K562 (cell line): ENCODE measurements at regions not wholly inside any gene's neighbourhood (a gene's known extent, or its start where the extent isn't known, plus 50 kb on each side); places are given as distances from the start of the nearest gene placed in this dataset.
A peak's percentile ranks its signal among the peaks of the same experiment; 100 is the strongest.

Experiments used
- CREBBP ChIP-seq: IDR thresholded peaks from one replicate; pipeline ENCODE4 v1.6.1; 2012; ENCODE audit warnings: low read depth, mild to moderate bottlenecking, control low read depth, inconsistent platforms, low read length
- ELF2 ChIP-seq: fragments of 250-450 bp; sonication (Bioruptor Pico); IDR thresholded peaks from 2 replicates; pipeline ENCODE4 v1.5.0; 2021; ENCODE audit warnings: mild to moderate bottlenecking
- GABPB2 ChIP-seq: fragments of 250-450 bp; sonication (Bioruptor Pico); conservative IDR thresholded peaks from 2 replicates; pipeline ENCODE4 v1.5.1; 2021; ENCODE audit warnings: mild to moderate bottlenecking
- GATAD2B ChIP-seq: fragments of 450-650 bp; IDR thresholded peaks from 2 replicates; pipeline ENCODE4 v1.6.1; 2017; ENCODE audit warnings: mild to moderate bottlenecking, borderline replicate concordance
- GTF2E2 ChIP-seq: fragments of 200-800 bp; sonication (Bioruptor generic); IDR thresholded peaks from 2 replicates; pipeline ENCODE4 v1.6.1; 2016; ENCODE audit warnings: missing genetic modification characterization, missing compliant biosample characterization
- HDAC2 ChIP-seq: fragments of 450-650 bp; IDR thresholded peaks from 2 replicates; pipeline ENCODE4 v1.6.1; 2016; ENCODE audit warnings: mild to moderate bottlenecking
- HNRNPK ChIP-seq: fragments of 200-400 bp; formaldehyde crosslinking; IDR thresholded peaks from one replicate; pipeline ENCODE4 v1.6.1; 2018; ENCODE audit warnings: mild to moderate bottlenecking, low read depth, low read length; ENCODE audit not compliant: poor library complexity, severe bottlenecking
- MAZ ChIP-seq, 2 experiments: fragments of 450-650 bp in 1 of 2; sonication (generic) in 1 of 2; formaldehyde crosslinking; IDR thresholded peaks in 1 of 2; conservative IDR thresholded peaks in 1 of 2; 2 replicates each; pipeline versions ENCODE4 v1.4.0 to v1.5.0; 2020; ENCODE audit warnings: mild to moderate bottlenecking in 1 of 2, missing genetic modification reagents in 1 of 2
- MTA1 ChIP-seq: fragments of 450-650 bp; IDR thresholded peaks from 2 replicates; pipeline ENCODE4 v1.6.1; 2017; ENCODE audit warnings: borderline replicate concordance
- NFIX ChIP-seq: fragments of 250-450 bp; sonication (Bioruptor Pico); IDR thresholded peaks from 2 replicates; pipeline ENCODE4 v1.4.0; 2020; ENCODE audit warnings: low read depth, mild to moderate bottlenecking, moderate library complexity
- PTRF ChIP-seq: fragments of 450-650 bp; IDR thresholded peaks from 2 replicates; pipeline ENCODE4 v1.6.1; 2016; ENCODE audit warnings: mild to moderate bottlenecking, missing genetic modification characterization, missing compliant biosample characterization
- RBM39 ChIP-seq: fragments of 200-400 bp; formaldehyde crosslinking; optimal IDR thresholded peaks from 2 replicates; pipeline ENCODE3; 2018; ENCODE audit warnings: low read depth, low read length
- SMAD3 ChIP-seq: fragments of 450-650 bp; formaldehyde crosslinking; conservative IDR thresholded peaks from 2 replicates; pipeline ENCODE4 v1.4.0; 2020; ENCODE audit warnings: mild to moderate bottlenecking
- SNRNP70 ChIP-seq: fragments of 200-400 bp; formaldehyde crosslinking; optimal IDR thresholded peaks from 2 replicates; pipeline ENCODE3; 2017; ENCODE audit warnings: low read depth, low read length
- SP2 ChIP-seq: IDR thresholded peaks from 2 replicates; pipeline ENCODE4 v1.6.1; 2011; ENCODE audit warnings: mild to moderate bottlenecking, low read depth, low read length, moderate library complexity; ENCODE audit not compliant: poor library complexity, severe bottlenecking; ENCODE audit errors: extremely low read depth
- STAG1 ChIP-seq: sonication (generic); formaldehyde crosslinking; IDR thresholded peaks from 2 replicates; pipeline ENCODE4 v1.5.0; 2020; ENCODE audit warnings: missing genetic modification reagents, borderline replicate concordance
- TEAD4 ChIP-seq, 2 experiments: sonication (generic) in 1 of 2; formaldehyde crosslinking in 1 of 2; IDR thresholded peaks; 2 replicates each; pipeline versions ENCODE4 v1.6.1 to v1.8.0; 2012 to 2022; ENCODE audit warnings: borderline replicate concordance in 1 of 2, inconsistent platforms in 1 of 2, low read length in 1 of 2, mild to moderate bottlenecking in 1 of 2, missing genetic modification reagents in 1 of 2
- TFAP4 ChIP-seq: sonication (generic); formaldehyde crosslinking; IDR thresholded peaks from 2 replicates; pipeline ENCODE4 v1.8.0; 2022; ENCODE audit warnings: missing genetic modification reagents, mild to moderate bottlenecking, moderate library complexity, borderline replicate concordance
- ZBTB7A ChIP-seq: IDR thresholded peaks from 2 replicates; pipeline ENCODE4 v1.6.1; 2011; ENCODE audit warnings: low read depth, mild to moderate bottlenecking, low read length, moderate library complexity, borderline replicate concordance; ENCODE audit not compliant: control insufficient read depth
- ZC3H11A ChIP-seq: IDR thresholded peaks from 2 replicates; pipeline ENCODE4 v1.6.1; 2012; ENCODE audit warnings: low read depth, low read length, improper control_type of control experiment
- ZNF134 ChIP-seq: fragments of 250-450 bp; sonication (Bioruptor Pico); conservative IDR thresholded peaks from 2 replicates; pipeline ENCODE4 v1.4.0; 2020
- ZNF239 ChIP-seq: fragments of 250-450 bp; sonication (Bioruptor Pico); IDR thresholded peaks from 2 replicates; pipeline ENCODE4 v1.4.0; 2020; ENCODE audit warnings: mild to moderate bottlenecking
- ZNF354B ChIP-seq: fragments of 250-450 bp; sonication (Bioruptor Pico); IDR thresholded peaks from 2 replicates; pipeline ENCODE4 v1.4.0; 2020
- ZNF449 ChIP-seq: fragments of 250-450 bp; sonication (Bioruptor Pico); IDR thresholded peaks from 2 replicates; pipeline ENCODE4 v1.8.0; 2022; ENCODE audit warnings: moderate library complexity, mild to moderate bottlenecking, inconsistent platforms
- ZNF512 ChIP-seq: IDR thresholded peaks from 2 replicates; pipeline ENCODE4 v1.6.1; 2016; ENCODE audit warnings: missing genetic modification characterization, missing compliant biosample characterization
- ZNF583 ChIP-seq: fragments of 250-450 bp; sonication (Bioruptor Pico); IDR thresholded peaks from 2 replicates; pipeline ENCODE4 v1.4.0; 2020

GRCh38 chr6:26197933-26198721 is 110.9 kb downstream of the HFE start (continued):
- no peak for TF ChIP-seq ZNF449 (CRISPR knock-in tag)
- no peak for TF ChIP-seq HDAC2
- no peak for TF ChIP-seq HNRNPK
- no peak for TF ChIP-seq STAG1 (CRISPR knock-in tag)
- no peak for TF ChIP-seq MTA1
- TF ChIP-seq ZNF239 = no peak
- TF ChIP-seq ELF2 (CRISPR knock-in tag) = peak; percentile 17; the same call in 1 of the 2 replicates
- no peak for TF ChIP-seq GATAD2B
- TF ChIP-seq NFIX (CRISPR knock-in tag) = no peak
- no peak for TF ChIP-seq SMAD3 (CRISPR knock-in tag)
- no peak; the same call in 1 of the 2 replicates for TF ChIP-seq TEAD4 (IDR thresholded peaks at IDR 0.05; ENCODE audit: low read length)
- TF ChIP-seq TEAD4 (CRISPR knock-in tag; IDR thresholded peaks at IDR 0.05; ENCODE audit: borderline replicate concordance) = no peak
- TF ChIP-seq GTF2E2 (tag) = no peak
- 0 out of 4 replicates have a peak, but pooled peaks of 1 of the 2 experiments have one; percentile 4 for TF ChIP-seq MAZ (CRISPR knock-in tag; conservative IDR thresholded peaks at IDR 0.05 in 1 of 2, IDR thresholded peaks at IDR 0.05 in 1 of 2)
- TF ChIP-seq RBM39 = no peak
- TF ChIP-seq TFAP4 (CRISPR knock-in tag) = no peak; the same call in 1 of the 2 replicates
- TF ChIP-seq ZNF512 (tag) = no peak
- peak; percentile 86 for TF ChIP-seq SNRNP70
- TF ChIP-seq SP2 = no peak
- TF ChIP-seq PTRF (tag) = no peak
- TF ChIP-seq CREBBP = no peak
- no peak; the same call in none of the 2 replicates for TF ChIP-seq GABPB2 (CRISPR knock-in tag)
- no peak for TF ChIP-seq ZNF583 (CRISPR knock-in tag)
- TF ChIP-seq ZNF134 = no peak
- no peak for TF ChIP-seq ZC3H11A
- no peak for TF ChIP-seq ZBTB7A
- TF ChIP-seq ZNF354B (CRISPR knock-in tag) = no peak
